Myocyte (in vitro differentiated cells): ENCODE measurements at regions not wholly inside any gene's neighbourhood (a gene's known extent, or its start where the extent isn't known, plus 50 kb on each side); places are given as distances from the start of the nearest gene placed in this dataset.
A peak's percentile ranks its signal among the peaks of the same experiment; 100 is the strongest.

ENCODE experiments used
- DNase-seq: peaks from one replicate; pipeline ENCODE4 v3.0.0-alpha.2; 2012; ENCODE audit warnings: low read depth

- DNase-seq, result no peak
Measured at GRCh38 chr5:115409094-115409493, 112.6 kb upstream of the CCDC112 start.

GRCh38 chr5:115402822-115403577, 106.5 kb upstream of the CCDC112 start:
- DNase-seq, result no peak

GRCh38 chr5:115402092-115402491, 105.6 kb upstream of the CCDC112 start:
- no peak for DNase-seq

GRCh38 chr5:115398719-115399118, 102.3 kb upstream of the CCDC112 start:
- peak; percentile 41 for DNase-seq

GRCh38 chr5:115396688-115397087, 100.2 kb upstream of the CCDC112 start:
- no peak for DNase-seq

GRCh38 chr5:115396081-115396480, 99.6 kb upstream of the CCDC112 start:
- DNase-seq, result no peak

GRCh38 chr5:115394531-115394930, 98.1 kb upstream of the CCDC112 start:
- no peak for DNase-seq

GRCh38 chr5:115393239-115393638, 96.8 kb upstream of the CCDC112 start:
- DNase-seq, result no peak

GRCh38 chr5:115392611-115393010, 96.2 kb upstream of the CCDC112 start:
- DNase-seq, result no peak

GRCh38 chr5:115391780-115392179, 95.3 kb upstream of the CCDC112 start:
- no peak for DNase-seq

- DNase-seq, result no peak
Measured at GRCh38 chr5:115389799-115390382, 93.4 kb upstream of the CCDC112 start.

- DNase-seq, result peak; percentile 60
Measured at GRCh38 chr5:115389034-115389798, 92.8 kb upstream of the CCDC112 start.

GRCh38 chr5:115388240-115388639, 91.8 kb upstream of the CCDC112 start:
- no peak for DNase-seq

GRCh38 chr5:115387816-115388215, 91.4 kb upstream of the CCDC112 start:
- no peak for DNase-seq

GRCh38 chr5:115386657-115387056, 90.2 kb upstream of the CCDC112 start:
- no peak for DNase-seq

- DNase-seq, result no peak
Measured at GRCh38 chr5:115384587-115385375, 88.3 kb upstream of the CCDC112 start.

GRCh38 chr5:115382989-115383388, 86.5 kb upstream of the CCDC112 start:
- DNase-seq, result no peak

- DNase-seq, result no peak
Measured at GRCh38 chr5:115381911-115382662, 85.6 kb upstream of the CCDC112 start.

- DNase-seq, result peak; percentile 29
Measured at GRCh38 chr5:115379622-115380344, 83.3 kb upstream of the CCDC112 start.

- DNase-seq, result no peak
Measured at GRCh38 chr5:115378754-115379153, 82.3 kb upstream of the CCDC112 start.
